GM12875 (cell line): ENCODE measurements at regions not wholly inside any gene's neighbourhood (a gene's known extent, or its start where the extent isn't known, plus 50 kb on each side); places are given as distances from the start of the nearest gene placed in this dataset.

Experiments used
- H3K4me3 ChIP-seq: one replicate; pipeline ENCODE4 v1.5.1; 2011; ENCODE audit warnings: low read depth, low read length, control low read depth
- CTCF ChIP-seq: IDR thresholded peaks from 2 replicates; pipeline ENCODE4 v1.5.1; 2011; ENCODE audit warnings: low read depth, mild to moderate bottlenecking, control low read depth, inconsistent platforms, low read length, moderate library complexity, borderline replicate concordance; ENCODE audit not compliant: insufficient read depth

GRCh38 chr9:110081395-110081794 is 126.6 kb downstream of the C9orf152 start:
- H3K4me3 ChIP-seq = no peak overlapping the region
- no peak for TF ChIP-seq CTCF

GRCh38 chr9:110083866-110084265 is 124.1 kb downstream of the C9orf152 start:
- TF ChIP-seq CTCF = no peak
- no peak overlapping the region for H3K4me3 ChIP-seq

- no peak for TF ChIP-seq CTCF
- no peak overlapping the region for H3K4me3 ChIP-seq
These were observed 121.4 kb downstream of the C9orf152 start for GRCh38 chr9:110086537-110086936.

GRCh38 chr9:110087605-110088004 is 120.4 kb downstream of the C9orf152 start:
- no peak overlapping the region for H3K4me3 ChIP-seq
- TF ChIP-seq CTCF = no peak

- no peak overlapping the region for H3K4me3 ChIP-seq
- TF ChIP-seq CTCF = no peak
These were observed 119.9 kb downstream of the C9orf152 start for GRCh38 chr9:110088099-110088498.

- H3K4me3 ChIP-seq = no peak overlapping the region
These were observed 118.1 kb downstream of the C9orf152 start for GRCh38 chr9:110089681-110090370.

GRCh38 chr9:110092792-110093191 is 115.2 kb downstream of the C9orf152 start:
- no peak for TF ChIP-seq CTCF
- no peak overlapping the region for H3K4me3 ChIP-seq

More at GRCh38 chr9:110089681-110090370, 118.1 kb downstream of the C9orf152 start:
- no peak for TF ChIP-seq CTCF
